OCI-LY3 (cell line): ENCODE measurements at regions not wholly inside any gene's neighbourhood (a gene's known extent, or its start where the extent isn't known, plus 50 kb on each side); places are given as distances from the start of the nearest gene placed in this dataset.

Source experiments
- EZH2phosphoT487 ChIP-seq: fragments of 200-600 bp; shearing (Covaris generic); IDR thresholded peaks from 2 replicates; pipeline ENCODE4 v1.6.1; 2018; ENCODE audit warnings: antibody characterized with exemption, mixed run types, low read depth
- TF ChIP-seq, protein P1 (sequence below): fragments of 200-600, 300-600 bp; sonication (generic); IDR thresholded peaks from 2 replicates; pipeline ENCODE4 v1.5.1; 2014; ENCODE audit warnings: antibody characterized with exemption, low read length, low read depth

DNA sequence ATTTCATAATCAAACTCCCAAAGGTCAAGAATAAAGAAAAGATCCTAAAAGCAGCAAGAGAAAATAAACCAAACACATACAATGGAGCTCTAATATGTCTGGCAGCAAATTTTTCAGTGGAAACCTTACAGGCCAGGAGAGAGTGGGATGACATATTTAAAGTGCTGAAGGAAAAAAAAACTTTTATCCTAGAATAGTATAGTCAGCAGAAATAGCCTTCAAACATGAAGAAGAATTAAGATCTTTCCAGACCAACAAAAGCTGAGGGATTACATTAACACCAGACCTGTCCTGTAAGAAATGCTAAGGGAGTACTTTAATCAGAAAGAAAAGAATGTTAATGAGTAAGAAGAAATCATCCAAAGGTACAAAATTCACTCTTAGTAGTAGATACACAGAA lies 215.7 kb upstream of the IGF1 start:
- TF ChIP-seq, protein P1, sequence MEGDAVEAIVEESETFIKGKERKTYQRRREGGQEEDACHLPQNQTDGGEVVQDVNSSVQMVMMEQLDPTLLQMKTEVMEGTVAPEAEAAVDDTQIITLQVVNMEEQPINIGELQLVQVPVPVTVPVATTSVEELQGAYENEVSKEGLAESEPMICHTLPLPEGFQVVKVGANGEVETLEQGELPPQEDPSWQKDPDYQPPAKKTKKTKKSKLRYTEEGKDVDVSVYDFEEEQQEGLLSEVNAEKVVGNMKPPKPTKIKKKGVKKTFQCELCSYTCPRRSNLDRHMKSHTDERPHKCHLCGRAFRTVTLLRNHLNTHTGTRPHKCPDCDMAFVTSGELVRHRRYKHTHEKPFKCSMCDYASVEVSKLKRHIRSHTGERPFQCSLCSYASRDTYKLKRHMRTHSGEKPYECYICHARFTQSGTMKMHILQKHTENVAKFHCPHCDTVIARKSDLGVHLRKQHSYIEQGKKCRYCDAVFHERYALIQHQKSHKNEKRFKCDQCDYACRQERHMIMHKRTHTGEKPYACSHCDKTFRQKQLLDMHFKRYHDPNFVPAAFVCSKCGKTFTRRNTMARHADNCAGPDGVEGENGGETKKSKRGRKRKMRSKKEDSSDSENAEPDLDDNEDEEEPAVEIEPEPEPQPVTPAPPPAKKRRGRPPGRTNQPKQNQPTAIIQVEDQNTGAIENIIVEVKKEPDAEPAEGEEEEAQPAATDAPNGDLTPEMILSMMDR = no peak
- TF ChIP-seq EZH2phosphoT487 = no peak
